OCI-LY7 (cell line): ENCODE measurements at regions not wholly inside any gene's neighbourhood (a gene's known extent, or its start where the extent isn't known, plus 50 kb on each side); places are given as distances from the start of the nearest gene placed in this dataset.

Source experiments
- EZH2phosphoT487 ChIP-seq: fragments of 200-600 bp; sonication (generic); IDR thresholded peaks from 2 replicates; pipeline ENCODE4 v1.6.1; 2018; ENCODE audit warnings: low read depth, borderline replicate concordance, mild to moderate bottlenecking, mixed run types, antibody characterized with exemption, low read length, moderate library complexity, mixed read lengths
- TF ChIP-seq, protein P1 (sequence below): fragments of 200-600 bp; sonication (generic); conservative IDR thresholded peaks from 2 replicates; pipeline ENCODE4 v1.5.1; 2014; ENCODE audit warnings: mild to moderate bottlenecking, antibody characterized with exemption, low read length, moderate library complexity, mixed read lengths

DNA sequence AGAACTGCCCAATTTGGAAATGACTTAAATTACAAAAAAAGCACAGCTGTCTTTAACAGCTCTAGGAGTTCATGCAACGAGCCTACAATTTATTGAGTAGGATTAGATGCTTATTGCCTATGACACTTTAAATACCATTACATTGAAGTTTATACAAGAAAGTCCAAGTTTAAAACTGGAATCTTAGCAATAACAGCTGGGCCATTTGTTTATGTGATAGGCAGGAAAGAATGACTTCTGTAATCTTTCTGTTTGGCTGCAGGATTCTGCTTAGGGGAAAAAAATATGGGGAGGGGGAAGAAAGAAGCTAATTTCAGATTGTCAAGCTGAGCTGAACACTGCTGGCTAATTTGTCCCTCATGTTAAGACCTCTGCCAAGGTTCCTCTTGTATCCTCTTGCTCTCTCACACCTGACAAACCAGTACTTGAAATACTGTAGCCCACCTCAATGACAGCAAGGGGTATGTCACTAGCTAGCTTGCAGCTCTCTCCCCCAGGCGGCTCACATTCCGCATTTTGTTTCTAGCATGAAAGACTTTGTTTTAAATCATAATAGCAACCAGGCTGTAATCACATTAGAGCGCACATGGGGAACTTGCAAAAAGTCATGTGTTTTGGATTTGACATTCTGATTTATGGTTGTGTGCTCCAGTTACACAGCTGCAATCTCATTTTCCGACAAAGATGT lies 384.8 kb downstream of the BMP4 start:
- TF ChIP-seq, protein P1, sequence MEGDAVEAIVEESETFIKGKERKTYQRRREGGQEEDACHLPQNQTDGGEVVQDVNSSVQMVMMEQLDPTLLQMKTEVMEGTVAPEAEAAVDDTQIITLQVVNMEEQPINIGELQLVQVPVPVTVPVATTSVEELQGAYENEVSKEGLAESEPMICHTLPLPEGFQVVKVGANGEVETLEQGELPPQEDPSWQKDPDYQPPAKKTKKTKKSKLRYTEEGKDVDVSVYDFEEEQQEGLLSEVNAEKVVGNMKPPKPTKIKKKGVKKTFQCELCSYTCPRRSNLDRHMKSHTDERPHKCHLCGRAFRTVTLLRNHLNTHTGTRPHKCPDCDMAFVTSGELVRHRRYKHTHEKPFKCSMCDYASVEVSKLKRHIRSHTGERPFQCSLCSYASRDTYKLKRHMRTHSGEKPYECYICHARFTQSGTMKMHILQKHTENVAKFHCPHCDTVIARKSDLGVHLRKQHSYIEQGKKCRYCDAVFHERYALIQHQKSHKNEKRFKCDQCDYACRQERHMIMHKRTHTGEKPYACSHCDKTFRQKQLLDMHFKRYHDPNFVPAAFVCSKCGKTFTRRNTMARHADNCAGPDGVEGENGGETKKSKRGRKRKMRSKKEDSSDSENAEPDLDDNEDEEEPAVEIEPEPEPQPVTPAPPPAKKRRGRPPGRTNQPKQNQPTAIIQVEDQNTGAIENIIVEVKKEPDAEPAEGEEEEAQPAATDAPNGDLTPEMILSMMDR = no peak
- no peak for TF ChIP-seq EZH2phosphoT487
